Keratinocyte (primary cell): ENCODE measurements at regions not wholly inside any gene's neighbourhood (a gene's known extent, or its start where the extent isn't known, plus 50 kb on each side); places are given as distances from the start of the nearest gene placed in this dataset.

ENCODE experiments used
- DNase-seq: peaks from one replicate; pipeline ENCODE4 v3.0.0-alpha.2; 2011; ENCODE audit warnings: low read depth, missing footprints, low spot score
- FAIRE-seq: peaks from 2 replicates; lab custom pipeline; 2011; peaks lifted over from hg19 to GRCh38; lab: Jason Lieb, UNC
- H2AFZ ChIP-seq: 2 replicates; pipeline ENCODE4 v1.6.0; 2012; ENCODE audit warnings: low read length, control low read depth, inconsistent platforms; ENCODE audit not compliant: control insufficient read depth
- H3K27ac ChIP-seq: 2 replicates; pipeline ENCODE4 v1.5.1; 2011; ENCODE audit warnings: low read length; ENCODE audit not compliant: control insufficient read depth, insufficient read depth
- H3K27me3 ChIP-seq: 3 replicates; pipeline ENCODE4 v1.6.0; 2011; ENCODE audit warnings: low read length; ENCODE audit not compliant: control insufficient read depth, insufficient read depth; ENCODE audit errors: extremely low read depth
- H3K36me3 ChIP-seq, 2 experiments: 2 replicates in 1 of 2; 3 replicates in 1 of 2; pipeline ENCODE4 v1.5.1; 2011; ENCODE audit warnings: low read length in 2 of 2, mild to moderate bottlenecking in 1 of 2; ENCODE audit not compliant: control insufficient read depth in 2 of 2, insufficient read depth in 2 of 2; ENCODE audit errors: extremely low read depth in 1 of 2
- H3K4me1 ChIP-seq: 3 replicates; pipeline ENCODE4 v1.5.1; 2011; ENCODE audit warnings: low read length; ENCODE audit not compliant: control insufficient read depth, insufficient read depth; ENCODE audit errors: extremely low read depth
- H3K4me2 ChIP-seq: 3 replicates; pipeline ENCODE4 v1.6.0; 2011; ENCODE audit warnings: low read depth, low read length; ENCODE audit not compliant: control insufficient read depth, insufficient read depth; ENCODE audit errors: extremely low read depth
- H3K4me3 ChIP-seq, 3 experiments: fragments of 200-600 bp in 1 of 3; sonication (generic) in 1 of 3; 2 replicates in 2 of 3; 3 replicates in 1 of 3; pipeline ENCODE4 v1.5.1; 2011 to 2016; ENCODE audit warnings: low read length in 3 of 3, mild to moderate bottlenecking in 3 of 3, control low read depth in 2 of 3, inconsistent platforms in 1 of 3, low read depth in 1 of 3, mixed read lengths in 1 of 3, mixed run types in 1 of 3, moderate library complexity in 1 of 3; ENCODE audit not compliant: control insufficient read depth in 2 of 3, insufficient read depth in 2 of 3; ENCODE audit errors: extremely low read depth in 1 of 3
- H3K79me2 ChIP-seq: 2 replicates; pipeline ENCODE4 v1.6.0; 2012; ENCODE audit warnings: low read length; ENCODE audit not compliant: control insufficient read depth, insufficient read depth
- H3K9ac ChIP-seq: 3 replicates; pipeline ENCODE4 v1.6.0; 2011; ENCODE audit warnings: low read length; ENCODE audit not compliant: control insufficient read depth, insufficient read depth; ENCODE audit errors: extremely low read depth
- H3K9me1 ChIP-seq: 3 replicates; pipeline ENCODE4 v1.6.0; 2011; ENCODE audit warnings: low read length; ENCODE audit not compliant: control insufficient read depth, insufficient read depth; ENCODE audit errors: extremely low read depth
- H3K9me3 ChIP-seq: 2 replicates; pipeline ENCODE4 v1.5.1; 2012; ENCODE audit warnings: low read depth, low read length; ENCODE audit not compliant: control insufficient read depth
- H4K20me1 ChIP-seq: 3 replicates; pipeline ENCODE4 v1.6.0; 2011; ENCODE audit warnings: low read length; ENCODE audit not compliant: control insufficient read depth, insufficient read depth; ENCODE audit errors: extremely low read depth
- EZH2 ChIP-seq: IDR thresholded peaks from one replicate; pipeline ENCODE4 v1.6.1; 2012; ENCODE audit warnings: inconsistent platforms, mild to moderate bottlenecking, low read length, moderate library complexity
- dilution Hi-C: fragments of 300-500 bp; cut with MboI; formaldehyde crosslinking; loops from one replicate; pipeline ENCODE4 v1.7.0; 2020; ENCODE audit warnings: low sequenced_read_pairs; ENCODE audit not compliant: extremely low pct_ligation_motif_present
- TF ChIP-seq, protein P1 (sequence below), 3 experiments: IDR thresholded peaks in 1 of 3; conservative IDR thresholded peaks in 1 of 3; optimal IDR thresholded peaks in 1 of 3; 2 replicates in 2 of 3; 3 replicates in 1 of 3; pipeline versions ENCODE3 to v1.5.1; 2011; ENCODE audit warnings: low read length in 3 of 3, mild to moderate bottlenecking in 3 of 3, moderate library complexity in 2 of 3, control low read depth in 1 of 3, inconsistent platforms in 1 of 3; ENCODE audit not compliant: insufficient read depth in 2 of 3; ENCODE audit errors: extremely low read depth in 1 of 3

DNA sequence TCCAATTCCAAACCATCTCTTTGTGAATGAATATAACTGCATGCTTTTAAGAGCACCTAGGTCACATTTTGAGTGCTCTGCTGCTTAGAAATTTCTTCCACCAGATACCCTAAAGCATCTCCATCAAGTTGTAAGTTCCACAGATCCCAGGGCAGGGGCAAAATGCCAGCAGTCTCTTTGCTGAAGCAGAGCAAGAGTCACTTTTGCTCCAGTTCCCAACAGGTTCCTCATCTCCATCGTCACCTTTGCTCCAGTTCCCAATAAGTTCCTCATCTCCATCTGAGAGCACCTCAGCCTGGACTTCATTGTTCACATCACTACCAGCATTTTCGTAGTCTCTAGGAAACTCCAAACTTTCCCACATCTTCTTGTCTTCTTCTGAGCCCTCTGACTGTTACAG, 116.7 kb upstream of the ALKAL2 start:
- dilution Hi-C loops, result no loop called here
- Histone ChIP-seq H3K36me3 (no peaks in the 10 kb centered on the region), H3K9me3 (no peaks in the 10 kb centered on the region), H3K9ac (no peak overlapping the region), H3K4me3 (no peak overlapping the region), H2AFZ (no peak overlapping the region), H3K4me1 (no peaks in the 10 kb centered on the region), H3K27ac (no peak overlapping the region), H3K4me2 (no peak overlapping the region), H4K20me1 (no peaks in the 10 kb centered on the region), H3K79me2 (no peaks in the 10 kb centered on the region), H3K9me1 (no peaks in the 10 kb centered on the region), H3K27me3 (no peaks in the 10 kb centered on the region)
- DNase-seq (no peak), FAIRE-seq (no peak)
- no peak for TF ChIP-seq EZH2
- TF ChIP-seq, protein P1, sequence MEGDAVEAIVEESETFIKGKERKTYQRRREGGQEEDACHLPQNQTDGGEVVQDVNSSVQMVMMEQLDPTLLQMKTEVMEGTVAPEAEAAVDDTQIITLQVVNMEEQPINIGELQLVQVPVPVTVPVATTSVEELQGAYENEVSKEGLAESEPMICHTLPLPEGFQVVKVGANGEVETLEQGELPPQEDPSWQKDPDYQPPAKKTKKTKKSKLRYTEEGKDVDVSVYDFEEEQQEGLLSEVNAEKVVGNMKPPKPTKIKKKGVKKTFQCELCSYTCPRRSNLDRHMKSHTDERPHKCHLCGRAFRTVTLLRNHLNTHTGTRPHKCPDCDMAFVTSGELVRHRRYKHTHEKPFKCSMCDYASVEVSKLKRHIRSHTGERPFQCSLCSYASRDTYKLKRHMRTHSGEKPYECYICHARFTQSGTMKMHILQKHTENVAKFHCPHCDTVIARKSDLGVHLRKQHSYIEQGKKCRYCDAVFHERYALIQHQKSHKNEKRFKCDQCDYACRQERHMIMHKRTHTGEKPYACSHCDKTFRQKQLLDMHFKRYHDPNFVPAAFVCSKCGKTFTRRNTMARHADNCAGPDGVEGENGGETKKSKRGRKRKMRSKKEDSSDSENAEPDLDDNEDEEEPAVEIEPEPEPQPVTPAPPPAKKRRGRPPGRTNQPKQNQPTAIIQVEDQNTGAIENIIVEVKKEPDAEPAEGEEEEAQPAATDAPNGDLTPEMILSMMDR (optimal IDR thresholded peaks at IDR 0.05 in 1 of 3, IDR thresholded peaks at IDR 0.05 in 1 of 3, conservative IDR thresholded peaks at IDR 0.05 in 1 of 3; ENCODE audit: extremely low read depth in 1 of 3, insufficient read depth in 2 of 3, low read length in 3 of 3), result no peak

DNA sequence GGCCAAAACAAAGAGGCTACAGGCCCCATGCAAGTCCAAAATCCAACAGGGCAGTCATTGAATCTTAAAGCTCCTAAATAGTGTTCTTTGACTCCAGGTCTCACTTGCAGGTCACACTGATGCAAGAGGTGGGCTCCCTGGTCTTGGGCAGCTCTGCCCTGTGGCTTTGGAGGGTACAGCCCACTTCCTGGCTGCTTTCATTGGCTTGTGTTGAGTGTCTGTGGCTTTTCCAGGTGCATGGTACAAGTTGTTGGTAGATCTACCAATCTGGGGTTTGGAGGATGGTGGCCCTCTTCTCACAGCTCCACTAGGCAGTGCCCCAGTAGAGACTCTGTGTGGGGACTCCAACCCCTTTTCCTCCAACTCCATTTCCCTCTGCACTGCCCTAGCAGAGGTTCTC, 115.8 kb upstream of the ALKAL2 start:
- no peaks in the 10 kb centered on the region for H3K36me3 ChIP-seq
- no peaks in the 10 kb centered on the region for H3K9me1 ChIP-seq
- no peak overlapping the region for H3K27ac ChIP-seq
- H2AFZ ChIP-seq, result no peak overlapping the region
- H4K20me1 ChIP-seq, result no peaks in the 10 kb centered on the region
- no peaks in the 10 kb centered on the region for H3K4me1 ChIP-seq
- TF ChIP-seq, protein P1 (optimal IDR thresholded peaks at IDR 0.05 in 1 of 3, IDR thresholded peaks at IDR 0.05 in 1 of 3, conservative IDR thresholded peaks at IDR 0.05 in 1 of 3; ENCODE audit: extremely low read depth in 1 of 3, insufficient read depth in 2 of 3, low read length in 3 of 3), result no peak
- TF ChIP-seq EZH2, result no peak
- no peak for DNase-seq
- dilution Hi-C loops, result no loop called here
- H3K79me2 ChIP-seq, result no peaks in the 10 kb centered on the region
- H3K27me3 ChIP-seq, result no peaks in the 10 kb centered on the region
- H3K4me2 ChIP-seq, result no peak overlapping the region
- no peak overlapping the region for H3K9ac ChIP-seq
- FAIRE-seq, result no peak
- no peaks in the 10 kb centered on the region for H3K9me3 ChIP-seq
- H3K4me3 ChIP-seq, result no peak overlapping the region
